Fibroblast of the aortic adventitia (primary cell): ENCODE measurements at regions not wholly inside any gene's neighbourhood (a gene's known extent, or its start where the extent isn't known, plus 50 kb on each side); places are given as distances from the start of the nearest gene placed in this dataset.
A peak's percentile ranks its signal among the peaks of the same experiment; 100 is the strongest.

Experiments
- DNase-seq: peaks from one replicate; pipeline ENCODE4 v3.0.0-alpha.2; 2010; ENCODE audit warnings: low read depth
- H3K4me3 ChIP-seq: 2 replicates; pipeline ENCODE4 v1.5.1; 2011; ENCODE audit warnings: low read depth, mild to moderate bottlenecking, control low read depth, low read length, moderate library complexity
- CTCF ChIP-seq: IDR thresholded peaks from 2 replicates; pipeline ENCODE4 v1.5.1; 2011; ENCODE audit warnings: mild to moderate bottlenecking, low read length, control low read depth, inconsistent platforms; ENCODE audit not compliant: insufficient read depth

DNA sequence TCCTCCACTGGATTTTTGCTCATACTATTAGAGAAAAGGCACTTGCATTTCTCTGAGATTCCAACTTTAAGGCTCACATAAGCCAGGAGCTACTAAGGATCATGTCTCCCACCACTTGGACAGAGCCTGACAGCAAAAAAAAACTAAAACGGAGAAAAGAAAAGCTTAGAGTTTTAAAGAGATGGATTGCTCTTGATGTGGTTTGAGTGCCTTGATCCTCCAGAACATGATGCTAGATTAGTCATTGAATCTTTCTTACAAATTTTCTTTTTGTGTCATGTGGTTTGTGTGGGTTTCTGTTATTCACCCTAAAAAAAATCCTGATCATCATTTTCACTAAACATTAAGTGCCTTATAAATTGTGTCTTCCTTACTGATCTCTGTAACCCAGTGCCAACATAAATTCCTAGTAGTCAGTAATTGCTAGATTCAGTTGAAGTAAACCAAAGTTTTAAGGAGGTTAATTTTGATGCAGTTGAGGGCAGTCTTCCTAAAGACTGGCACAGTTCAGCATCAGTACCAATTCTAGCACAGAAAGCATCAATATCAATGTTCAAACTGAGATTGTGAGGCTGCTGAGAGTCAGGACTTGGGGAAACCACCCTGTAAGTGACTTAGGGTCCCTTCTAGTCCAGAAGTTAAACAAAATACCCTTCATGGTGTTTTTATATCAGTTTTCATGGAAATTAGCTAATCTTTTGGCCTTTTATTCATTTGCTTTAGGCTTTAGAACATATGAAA lies 206.3 kb downstream of the RAD51AP2 start:
- TF ChIP-seq CTCF: no peak
- H3K4me3 ChIP-seq: no peak overlapping the region
- DNase-seq: no peak

DNA sequence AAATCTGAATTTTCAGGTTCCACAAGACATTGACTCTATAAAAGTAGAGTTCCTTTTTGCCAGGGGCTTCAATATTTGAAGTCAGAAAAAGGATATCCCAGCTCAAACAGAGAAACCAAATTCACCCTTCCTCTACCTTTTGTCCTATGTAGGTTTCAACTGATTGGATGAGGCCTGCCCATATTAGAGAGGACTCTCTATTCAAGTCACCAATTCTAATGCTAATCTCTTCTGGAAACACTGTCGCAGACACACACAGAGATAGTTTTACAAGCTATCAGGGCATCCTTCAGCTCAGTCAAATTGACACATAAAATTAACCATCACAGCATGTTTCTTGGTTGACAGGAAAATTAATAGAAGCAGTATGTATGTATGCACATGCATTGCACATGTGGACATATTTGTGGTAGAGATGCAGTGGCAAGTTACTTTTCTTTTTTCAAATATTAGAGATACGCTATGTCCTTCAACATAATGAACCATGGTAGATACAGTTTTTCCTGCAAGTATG lies 207.1 kb downstream of the RAD51AP2 start:
- DNase-seq: no peak
- no peak for TF ChIP-seq CTCF
- no peak overlapping the region for H3K4me3 ChIP-seq

DNA sequence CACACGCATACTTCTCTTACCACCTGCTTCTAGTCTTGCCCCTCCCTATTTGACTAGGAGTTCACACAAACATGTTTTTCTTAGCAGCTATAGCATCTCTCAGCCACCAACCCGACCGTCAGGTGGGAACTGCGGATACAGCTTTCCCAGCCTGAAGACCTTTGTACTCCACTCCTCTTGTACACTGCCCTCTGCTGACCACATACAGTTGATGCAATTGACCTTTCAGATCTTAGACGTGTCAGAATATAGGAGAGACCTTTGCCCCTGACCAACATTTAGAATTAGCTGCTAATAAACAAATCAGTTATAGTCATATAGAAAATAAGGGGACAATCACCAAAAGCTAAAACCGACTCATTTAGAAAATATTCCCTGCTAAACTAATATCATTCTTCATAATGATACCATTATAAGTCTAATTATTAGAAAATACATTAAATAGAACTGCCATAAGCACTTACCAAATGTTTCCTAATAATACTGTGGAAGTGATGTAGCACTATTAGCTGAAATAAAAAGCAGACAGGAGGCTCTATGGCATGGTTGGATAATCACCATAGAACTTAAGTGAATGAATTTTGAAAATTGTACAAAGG lies 208.4 kb downstream of the RAD51AP2 start:
- peak; percentile 47 for DNase-seq
- H3K4me3 ChIP-seq: no peak overlapping the region
- TF ChIP-seq CTCF: peak; percentile 77

GRCh38 chr2:17309181-17309580 lies 209.1 kb downstream of the RAD51AP2 start:
- H3K4me3 ChIP-seq: no peak overlapping the region
- no peak for TF ChIP-seq CTCF
- DNase-seq: peak; percentile 10

DNA sequence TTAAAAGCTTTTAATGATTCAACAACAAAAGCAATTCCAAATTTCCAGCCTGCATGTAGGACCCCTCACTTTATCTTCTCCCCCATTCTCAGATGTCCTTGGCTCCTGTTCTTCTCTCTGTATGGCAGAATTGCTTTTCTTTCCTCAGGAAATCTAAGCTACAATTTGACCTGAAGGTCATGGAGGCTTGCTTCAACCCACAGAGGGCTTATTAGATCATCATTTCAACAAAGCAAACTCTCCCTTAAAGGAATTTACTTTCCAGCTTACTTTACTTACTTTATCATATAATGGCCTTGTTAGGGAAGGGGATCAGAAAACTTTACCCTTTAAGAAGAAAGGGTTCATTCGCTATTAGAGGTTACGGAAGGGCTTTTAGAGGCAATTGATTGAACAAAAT lies 211.5 kb downstream of the RAD51AP2 start:
- no peak for DNase-seq
- H3K4me3 ChIP-seq: no peak overlapping the region
- TF ChIP-seq CTCF: no peak

DNA sequence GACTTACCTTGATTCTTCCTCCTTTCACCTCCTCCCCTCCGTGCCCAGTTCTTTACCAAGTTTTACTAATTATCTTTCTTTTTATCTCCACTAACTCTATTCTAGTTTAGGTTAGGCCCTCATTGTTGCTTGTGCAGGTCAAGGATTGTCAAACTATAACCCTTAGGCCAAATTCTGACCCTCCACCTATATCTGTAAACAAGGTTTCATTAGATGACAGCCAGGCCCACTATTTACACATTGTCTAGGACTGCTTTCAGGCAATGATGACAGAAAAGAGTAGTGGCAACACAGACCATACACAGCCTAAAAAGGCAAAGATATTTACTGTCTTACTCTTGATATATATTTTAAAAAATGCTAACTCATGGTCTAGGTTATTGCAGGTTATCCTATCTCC lies 212.0 kb downstream of the RAD51AP2 start:
- no peak overlapping the region for H3K4me3 ChIP-seq
- TF ChIP-seq CTCF: no peak
- DNase-seq: no peak

DNA sequence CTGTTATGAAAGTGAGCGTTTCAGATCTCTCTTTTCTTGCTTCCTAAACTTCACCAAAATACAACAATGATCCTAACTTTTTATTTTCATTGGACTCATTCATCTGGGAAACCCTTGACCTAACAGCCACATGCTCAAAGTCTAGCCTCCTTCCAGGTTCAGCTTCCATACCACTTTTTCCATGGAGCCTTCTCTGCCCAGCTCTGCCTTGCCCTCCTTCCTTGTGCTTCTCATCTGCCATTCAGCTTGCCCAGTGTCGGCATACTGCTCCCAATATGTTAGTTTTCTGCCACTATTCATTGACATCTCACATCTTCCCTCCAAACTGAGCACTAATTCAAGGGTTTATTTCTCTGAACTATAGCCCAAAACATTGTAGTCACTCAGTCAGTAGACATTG lies 214.7 kb downstream of the RAD51AP2 start:
- no peak for TF ChIP-seq CTCF
- no peak for DNase-seq
- no peak overlapping the region for H3K4me3 ChIP-seq
